ENCODE measurements at regions not wholly inside any gene's neighbourhood (a gene's known extent, or its start where the extent isn't known, plus 50 kb on each side); places are given as distances from the start of the nearest gene placed in this dataset.

GRCh38 chr3:61466357-61466756 lies 95.0 kb upstream of the PTPRG start:
- TF ChIP-seq CTCF (conservative IDR thresholded peaks at IDR 0.05; ENCODE audit: low read depth in 2 of 2) (no peak), CREB1 (CRISPR knock-in tag; IDR thresholded peaks at IDR 0.05; ENCODE audit: low read depth) (no peak), REST (IDR thresholded peaks at IDR 0.05; ENCODE audit: unreplicated experiment) (no peak)
